IMR-90 (cell line): ENCODE measurements at regions not wholly inside any gene's neighbourhood (a gene's known extent, or its start where the extent isn't known, plus 50 kb on each side); places are given as distances from the start of the nearest gene placed in this dataset.

ENCODE experiments used
- ATAC-seq: fragments of 200-7000 bp; cut with Tn5 transposase; 2 replicates; pipeline ENCODE4 v1.9.1; 2020; ENCODE audit warnings: low read depth, mild to moderate bottlenecking, moderate library complexity
- BruUV-seq: library from RNA; stranded (reverse); fragments of 400-500 nt; replicated peaks from 2 replicates; lab custom pipeline; 2021; lab: Mats Ljungman, UMichigan
- CTCF ChIA-PET: fragments of 300-600 bp; formaldehyde crosslinking; extraction: SDS; loops from one replicate; lab custom pipeline; 2021; ENCODE audit warnings: antibody characterized with exemption; lab: Yijun Ruan, JAX
- POLR2A ChIA-PET: fragments of 300-600 bp; sonication (Branson Sonifier 250); formaldehyde crosslinking; loops from one replicate; lab custom pipeline; 2022; ENCODE audit warnings: antibody characterized with exemption; ENCODE audit not compliant: unreplicated experiment; lab: Charles Lee
- DNase-seq: peaks from one replicate; pipeline ENCODE4 v3.0.0; 2013
- H2AFZ ChIP-seq: replicated peaks from 2 replicates; pipeline ENCODE3; 2013; ENCODE audit warnings: low read length, mild to moderate bottlenecking; ENCODE audit not compliant: poor library complexity
- H2AK5ac ChIP-seq: 2 replicates; pipeline ENCODE4 v1.6.1; 2013; ENCODE audit warnings: low read depth, low read length, inconsistent platforms
- H2AK9ac ChIP-seq: replicated peaks from 2 replicates; pipeline ENCODE3; 2013; ENCODE audit warnings: mild to moderate bottlenecking, low read depth, low read length, moderate library complexity; ENCODE audit not compliant: poor library complexity
- H2BK120ac ChIP-seq: 2 replicates; pipeline ENCODE4 v1.6.1; 2013; ENCODE audit warnings: low read depth, low read length, inconsistent platforms
- H2BK15ac ChIP-seq: 3 replicates; pipeline ENCODE4 v1.6.1; 2013; ENCODE audit warnings: low read depth, low read length, inconsistent platforms
- H2BK20ac ChIP-seq: 2 replicates; pipeline ENCODE4 v1.6.1; 2013; ENCODE audit warnings: low read depth, mild to moderate bottlenecking, inconsistent platforms, low read length, moderate library complexity
- H2BK5ac ChIP-seq: 2 replicates; pipeline ENCODE4 v1.6.1; 2013; ENCODE audit warnings: mild to moderate bottlenecking, low read depth, low read length, inconsistent platforms; ENCODE audit not compliant: poor library complexity, severe bottlenecking
- H3K14ac ChIP-seq: replicated peaks from 2 replicates; pipeline ENCODE4 v1.6.1; 2013; ENCODE audit warnings: low read depth, low read length, inconsistent platforms
- H3K18ac ChIP-seq: 2 replicates; pipeline ENCODE4 v1.6.1; 2013; ENCODE audit warnings: low read depth, low read length, control low read depth
- H3K23ac ChIP-seq: 2 replicates; pipeline ENCODE4 v1.6.1; 2013; ENCODE audit warnings: low read depth, low read length, inconsistent platforms
- H3K27ac ChIP-seq: 2 replicates; pipeline ENCODE4 v1.5.1; 2013; ENCODE audit warnings: mild to moderate bottlenecking, control low read depth, low read length; ENCODE audit not compliant: insufficient read depth
- H3K27me3 ChIP-seq: 2 replicates; pipeline ENCODE4 v1.6.1; 2013; ENCODE audit warnings: low read length; ENCODE audit not compliant: control insufficient read depth, insufficient read depth
- H3K36me3 ChIP-seq: 2 replicates; pipeline ENCODE4 v1.6.1; 2013; ENCODE audit warnings: low read length, mixed read lengths; ENCODE audit not compliant: control insufficient read depth, insufficient read depth
- H3K4ac ChIP-seq: 2 replicates; pipeline ENCODE4 v1.6.1; 2013; ENCODE audit warnings: low read depth, low read length, inconsistent platforms
- H3K4me1 ChIP-seq: 2 replicates; pipeline ENCODE4 v1.6.1; 2013; ENCODE audit warnings: low read length, mixed read lengths; ENCODE audit not compliant: control insufficient read depth, insufficient read depth
- H3K4me2 ChIP-seq: 2 replicates; pipeline ENCODE4 v1.6.1; 2013; ENCODE audit warnings: low read depth, mild to moderate bottlenecking, control low read depth, low read length, moderate library complexity
- H3K4me3 ChIP-seq: 2 replicates; pipeline ENCODE4 v1.5.1; 2013; ENCODE audit warnings: low read depth, mild to moderate bottlenecking, control low read depth, low read length, moderate library complexity; ENCODE audit not compliant: insufficient read depth
- H3K56ac ChIP-seq: 2 replicates; pipeline ENCODE4 v1.6.1; 2013; ENCODE audit warnings: low read length, inconsistent platforms; ENCODE audit not compliant: insufficient read depth; ENCODE audit errors: extremely low read depth
- H3K79me1 ChIP-seq, 2 experiments: 2 replicates each; pipeline ENCODE4 v1.6.1; 2013; ENCODE audit warnings: low read length in 2 of 2, inconsistent platforms in 1 of 2, low read depth in 1 of 2
- H3K9ac ChIP-seq: 2 replicates; pipeline ENCODE4 v1.6.1; 2013; ENCODE audit warnings: low read depth, low read length, control low read depth
- H3K9me1 ChIP-seq: 2 replicates; pipeline ENCODE4 v1.6.1; 2013; ENCODE audit warnings: low read length, inconsistent platforms; ENCODE audit not compliant: insufficient read depth
- H3K9me3 ChIP-seq: 2 replicates; pipeline ENCODE4 v1.6.1; 2013; ENCODE audit warnings: low read length; ENCODE audit not compliant: control insufficient read depth, insufficient read depth
- H4K20me1 ChIP-seq: 2 replicates; pipeline ENCODE4 v1.6.1; 2013; ENCODE audit warnings: low read length, inconsistent platforms; ENCODE audit not compliant: insufficient read depth
- H4K5ac ChIP-seq: 2 replicates; pipeline ENCODE4 v1.6.1; 2013; ENCODE audit warnings: mild to moderate bottlenecking, low read depth, low read length, control low read depth
- H4K8ac ChIP-seq, 2 experiments: 2 replicates each; pipeline ENCODE4 v1.6.1; 2013; ENCODE audit warnings: low read depth in 2 of 2, low read length in 2 of 2, control low read depth in 1 of 2, inconsistent platforms in 1 of 2
- H4K91ac ChIP-seq: 2 replicates; pipeline ENCODE4 v1.6.1; 2013; ENCODE audit warnings: low read depth, low read length, inconsistent platforms; ENCODE audit not compliant: insufficient read depth
- CEBPB ChIP-seq: IDR thresholded peaks from 2 replicates; pipeline ENCODE4 v1.6.1; 2012; ENCODE audit warnings: low read depth, low read length, improper control_type of control experiment
- CTCF ChIP-seq: conservative IDR thresholded peaks from 2 replicates; pipeline ENCODE4 v1.5.1; 2012; ENCODE audit warnings: mild to moderate bottlenecking, low read depth, low read length, improper control_type of control experiment
- ELK1 ChIP-seq: fragments of 150-350 bp; IDR thresholded peaks from 2 replicates; pipeline ENCODE4 v1.6.1; 2016; ENCODE audit warnings: low read depth, mild to moderate bottlenecking, low read length, moderate library complexity, borderline replicate concordance
- FOS ChIP-seq: fragments of 150-350 bp; IDR thresholded peaks from 2 replicates; pipeline ENCODE4 v1.6.1; 2016; ENCODE audit warnings: low read depth, low read length
- MAFK ChIP-seq: IDR thresholded peaks from 2 replicates; pipeline ENCODE4 v1.6.1; 2012; ENCODE audit warnings: low read depth, low read length, improper control_type of control experiment
- MXI1 ChIP-seq: IDR thresholded peaks from 2 replicates; pipeline ENCODE4 v1.6.1; 2012; ENCODE audit warnings: low read depth, mild to moderate bottlenecking, low read length, moderate library complexity, borderline replicate concordance
- NFE2L2 ChIP-seq: fragments of 150-350 bp; IDR thresholded peaks from 2 replicates; pipeline ENCODE4 v1.6.1; 2016; ENCODE audit warnings: low read depth, mild to moderate bottlenecking, low read length
- RAD21 ChIP-seq: IDR thresholded peaks from 2 replicates; pipeline ENCODE4 v1.6.1; 2012; ENCODE audit warnings: low read length, improper control_type of control experiment
- RCOR1 ChIP-seq: IDR thresholded peaks from 2 replicates; pipeline ENCODE4 v1.6.1; 2012; ENCODE audit warnings: mild to moderate bottlenecking, low read length, improper control_type of control experiment; ENCODE audit not compliant: insufficient replicate concordance
- RFX5 ChIP-seq: IDR thresholded peaks from 2 replicates; pipeline ENCODE4 v1.8.0; 2012; ENCODE audit warnings: low read depth, mild to moderate bottlenecking, low read length, moderate library complexity
- SMC3 ChIP-seq: fragments of 150-350 bp; IDR thresholded peaks from 2 replicates; pipeline ENCODE4 v1.6.1; 2016; ENCODE audit warnings: low read depth, mild to moderate bottlenecking, antibody characterized with exemption, low read length, moderate library complexity
- USF2 ChIP-seq: fragments of 150-350 bp; IDR thresholded peaks from 2 replicates; pipeline ENCODE4 v1.6.1; 2017; ENCODE audit warnings: mild to moderate bottlenecking, antibody characterized with exemption, low read length, low read depth
- WGBS, 2 experiments: methylation state at CpG; one replicate each; pipeline versions ENCODE4 v1.1.5 to v1.1.7; 2013; ENCODE audit warnings: missing lambda C conversion rate in 2 of 2; ENCODE audit not compliant: insufficient read length in 1 of 2; ENCODE audit errors: extremely low coverage in 2 of 2; 5-methylcytosine and 5-hydroxymethylcytosine counted together
- dilution Hi-C: fragments of 300-500 bp; cut with HindIII; formaldehyde crosslinking; loops from one replicate; pipeline ENCODE4 v1.14.3; 2018; ENCODE audit warnings: low sequenced_read_pairs; ENCODE audit not compliant: unreplicated experiment
- in situ Hi-C: fragments of 300-500 bp; cut with MboI; formaldehyde crosslinking; loops from 3 replicates; pipeline ENCODE4 v1.14.3; 2019; ENCODE audit warnings: low sequenced_read_pairs, inconsistent platforms, mixed read lengths
- intact Hi-C: fragments of 100-400 bp; cut with micrococcal nuclease; formaldehyde crosslinking; loops from 2 replicates; pipeline ENCODE4 v1.10.0; 2022

GRCh38 chr12:127398016-127398710 lies 868.8 kb upstream of the TMEM132C start:
- Histone ChIP-seq H3K27ac (no peak overlapping the region), H3K23ac (no peak overlapping the region), H2BK120ac (peak overlapping the region; percentile 42; the same call in 1 of the 2 replicates), H3K9ac (no peak overlapping the region), H4K5ac (no peak overlapping the region), H3K9me3 (no peaks in the 10 kb centered on the region), H3K79me1 (no peaks in the 10 kb centered on the region), H2BK15ac (no peak overlapping the region), H3K56ac (no peak overlapping the region), H4K91ac (no peak overlapping the region), H4K8ac (no peak overlapping the region), H3K9me1 (no peaks in the 10 kb centered on the region), H2AK5ac (no peak overlapping the region), H2BK5ac (no peak overlapping the region), H3K36me3 (no peaks in the 10 kb centered on the region), H2AK9ac (no peak overlapping the region), H3K18ac (peak overlapping the region; percentile 89; the same call in 1 of the 2 replicates), H3K4me1 (peaks cover 2% of the 10 kb centered on the region; the same call in 1 of the 2 replicates), H3K4ac (no peak overlapping the region), H3K14ac (no peak overlapping the region), H2BK20ac (peak overlapping the region; percentile 42), H3K4me2 (peak overlapping the region; percentile 25; the same call in 1 of the 2 replicates), H2AFZ (no peak overlapping the region), H3K27me3 (no peaks in the 10 kb centered on the region), H4K20me1 (no peaks in the 10 kb centered on the region), H3K4me3 (no peak overlapping the region)
- dilution Hi-C loops, result no loop called here
- WGBS, 2 experiments, result no CpG with 5 or more reads among the region's 10 CpGs
- TF ChIP-seq RAD21 (no peak), MAFK (no peak), NFE2L2 (no peak), ELK1 (no peak), SMC3 (no peak), CEBPB (no peak), FOS (no peak), RCOR1 (no peak), RFX5 (no peak), MXI1 (no peak), CTCF (no peak), USF2 (no peak)
- POLR2A ChIA-PET, result no interaction called here
- ATAC-seq (no peak), DNase-seq (peak; percentile 28)
- intact Hi-C loops, result no loop called here
- CTCF ChIA-PET, result no interaction called here
- in situ Hi-C loops, result no loop called here
- BruUV-seq, result no TSS peak
